H9 (cell line): ENCODE measurements at regions not wholly inside any gene's neighbourhood (a gene's known extent, or its start where the extent isn't known, plus 50 kb on each side); places are given as distances from the start of the nearest gene placed in this dataset.

Experiments
- DNase-seq: peaks from one replicate; pipeline ENCODE4 v3.0.0-alpha.2; 2017
- H2AFZ ChIP-seq: one replicate; pipeline ENCODE4 v1.6.1; 2013; ENCODE audit warnings: mild to moderate bottlenecking, low read length, control low read depth, moderate library complexity
- H2AK5ac ChIP-seq: 2 replicates; pipeline ENCODE4 v1.6.1; 2013; ENCODE audit warnings: low read length, control low read depth, mixed read lengths; ENCODE audit not compliant: insufficient read length
- H2BK120ac ChIP-seq: one replicate; pipeline ENCODE4 v1.6.1; 2013; ENCODE audit warnings: low read depth, mild to moderate bottlenecking, low read length, control low read depth, inconsistent platforms; ENCODE audit not compliant: poor library complexity, severe bottlenecking
- H2BK12ac ChIP-seq: 2 replicates; pipeline ENCODE4 v1.6.1; 2013; ENCODE audit warnings: low read length, control low read depth, mixed read lengths, low read depth; ENCODE audit not compliant: insufficient read length
- H2BK15ac ChIP-seq: 2 replicates; pipeline ENCODE4 v1.6.1; 2013; ENCODE audit warnings: low read depth, low read length, control low read depth
- H2BK20ac ChIP-seq: one replicate; pipeline ENCODE4 v1.6.1; 2013; ENCODE audit warnings: low read depth, mild to moderate bottlenecking, low read length, control low read depth, inconsistent platforms; ENCODE audit not compliant: poor library complexity, severe bottlenecking
- H2BK5ac ChIP-seq: 2 replicates; pipeline ENCODE4 v1.6.1; 2013; ENCODE audit warnings: low read length, control low read depth, mixed read lengths; ENCODE audit not compliant: insufficient read length
- H3K14ac ChIP-seq: 2 replicates; pipeline ENCODE4 v1.6.1; 2013; ENCODE audit warnings: low read length, control low read depth; ENCODE audit not compliant: insufficient read depth
- H3K18ac ChIP-seq: 2 replicates; pipeline ENCODE4 v1.6.1; 2013; ENCODE audit warnings: low read depth, mild to moderate bottlenecking, mixed read lengths, low read length, control low read depth; ENCODE audit not compliant: insufficient read length
- H3K23ac ChIP-seq: 2 replicates; pipeline ENCODE4 v1.6.1; 2013; ENCODE audit warnings: low read length, control low read depth, mixed read lengths, low read depth; ENCODE audit not compliant: insufficient read length
- H3K23me2 ChIP-seq: 2 replicates; pipeline ENCODE4 v1.6.1; 2013; ENCODE audit warnings: low read depth, mild to moderate bottlenecking, mixed read lengths, low read length, control low read depth; ENCODE audit not compliant: insufficient read length, poor library complexity, severe bottlenecking
- H3K27ac ChIP-seq: 2 replicates; pipeline ENCODE4 v1.5.1; 2013; ENCODE audit warnings: low read length, control low read depth, mixed read lengths, low read depth; ENCODE audit not compliant: insufficient read length
- H3K27me3 ChIP-seq: 2 replicates; pipeline ENCODE4 v1.6.1; 2013; ENCODE audit warnings: low read length, control low read depth, inconsistent platforms; ENCODE audit not compliant: insufficient read depth
- H3K4ac ChIP-seq: 2 replicates; pipeline ENCODE4 v1.6.1; 2013; ENCODE audit warnings: low read depth, mild to moderate bottlenecking, control low read depth, inconsistent platforms, low read length, moderate library complexity
- H3K4me1 ChIP-seq: 2 replicates; pipeline ENCODE4 v1.6.1; 2013; ENCODE audit warnings: low read length, control low read depth, inconsistent platforms; ENCODE audit not compliant: insufficient read depth
- H3K4me2 ChIP-seq: 2 replicates; pipeline ENCODE4 v1.6.1; 2013; ENCODE audit warnings: low read length, control low read depth, mixed read lengths; ENCODE audit not compliant: insufficient read length, insufficient read depth
- H3K56ac ChIP-seq: 2 replicates; pipeline ENCODE4 v1.6.1; 2013; ENCODE audit warnings: low read depth, mild to moderate bottlenecking, mixed read lengths, low read length, control low read depth; ENCODE audit not compliant: insufficient read length
- H3K79me1 ChIP-seq: 2 replicates; pipeline ENCODE4 v1.6.1; 2013; ENCODE audit warnings: low read depth, mild to moderate bottlenecking, moderate library complexity, low read length, control low read depth, inconsistent platforms; ENCODE audit not compliant: insufficient read depth, poor library complexity, severe bottlenecking
- H3K79me2 ChIP-seq: 2 replicates; pipeline ENCODE4 v1.6.1; 2013; ENCODE audit warnings: low read length, control low read depth, inconsistent platforms; ENCODE audit not compliant: insufficient read depth
- H3K9ac ChIP-seq: 2 replicates; pipeline ENCODE4 v1.6.1; 2013; ENCODE audit warnings: low read length, control low read depth, mixed read lengths; ENCODE audit not compliant: insufficient read length; ENCODE audit errors: extremely low read depth
- H3K9me3 ChIP-seq: one replicate; pipeline ENCODE4 v1.6.1; 2013; ENCODE audit warnings: low read depth, low read length, inconsistent platforms; ENCODE audit not compliant: control insufficient read depth
- H3T11ph ChIP-seq: one replicate; pipeline ENCODE4 v1.6.1; 2013; ENCODE audit warnings: mild to moderate bottlenecking, low read length, control low read depth, inconsistent platforms
- H4K20me1 ChIP-seq: one replicate; pipeline ENCODE4 v1.6.1; 2013; ENCODE audit not compliant: control insufficient read depth, insufficient read length, insufficient read depth
- H4K5ac ChIP-seq: 2 replicates; pipeline ENCODE4 v1.6.1; 2013; ENCODE audit warnings: low read depth, mild to moderate bottlenecking, mixed read lengths, low read length, control low read depth; ENCODE audit not compliant: insufficient read length
- H4K8ac ChIP-seq: replicated peaks from 2 replicates; pipeline ENCODE4 v1.6.1; 2013; ENCODE audit warnings: low read length, control low read depth, mixed read lengths, low read depth; ENCODE audit not compliant: insufficient read length
- H4K91ac ChIP-seq: 2 replicates; pipeline ENCODE4 v1.6.1; 2013; ENCODE audit warnings: low read depth, mild to moderate bottlenecking, moderate library complexity, mixed read lengths, low read length, control low read depth; ENCODE audit not compliant: insufficient read length
- H3K27ac Mint-ChIP-seq, 3 experiments: 2 replicates in 2 of 3; 3 replicates in 1 of 3; pipeline ENCODE4 v1.8.0; 2020 to 2021; ENCODE audit warnings: mixed read lengths in 3 of 3, mild to moderate bottlenecking in 1 of 3, moderate library complexity in 1 of 3
- H3K27me3 Mint-ChIP-seq: 2 replicates; pipeline ENCODE4 v1.8.0; 2021; ENCODE audit warnings: low read depth, mild to moderate bottlenecking, moderate library complexity, mixed read lengths
- H3K36me3 Mint-ChIP-seq, 3 experiments: 2 replicates in 2 of 3; 3 replicates in 1 of 3; pipeline ENCODE4 v1.8.0; 2020 to 2021; ENCODE audit warnings: low read depth in 3 of 3, mixed read lengths in 3 of 3; ENCODE audit not compliant: insufficient read depth in 1 of 3
- H3K4me1 Mint-ChIP-seq, 2 experiments: 2 replicates each; pipeline ENCODE4 v1.8.0; 2020; ENCODE audit warnings: mixed read lengths in 2 of 2
- H3K4me3 Mint-ChIP-seq, 2 experiments: 2 replicates in 1 of 2; 3 replicates in 1 of 2; pipeline ENCODE4 v1.8.0; 2020 to 2021; ENCODE audit warnings: mild to moderate bottlenecking in 2 of 2, mixed read lengths in 2 of 2, moderate library complexity in 1 of 2
- H3K9me3 Mint-ChIP-seq, 2 experiments: 2 replicates in 1 of 2; 3 replicates in 1 of 2; pipeline ENCODE4 v1.8.0; 2020; ENCODE audit warnings: mild to moderate bottlenecking in 2 of 2, mixed read lengths in 2 of 2, moderate library complexity in 1 of 2
- CTCF ChIP-seq: fragments of 200-600 bp; sonication (generic); conservative IDR thresholded peaks from 3 replicates; pipeline ENCODE4 v1.8.0; 2021; ENCODE audit warnings: antibody characterized with exemption, mild to moderate bottlenecking
- WGBS: extraction: QIAGEN DNeasy Blood & Tissue Kit; methylation state at CpG from one replicate; pipeline ENCODE4 v1.1.7; 2013; ENCODE audit warnings: missing lambda C conversion rate, low lambda C conversion rate, mixed read lengths; ENCODE audit not compliant: insufficient read length; ENCODE audit errors: extremely low coverage; 5-methylcytosine and 5-hydroxymethylcytosine counted together

GRCh38 chr2:62339837-62340236 is 143.9 kb downstream of the B3GNT2 start:
- Histone ChIP-seq H2AFZ (no peak overlapping the region), H2BK120ac (no peak overlapping the region), H3K56ac (no peak overlapping the region), H3K14ac (no peak overlapping the region), H3K18ac (no peak overlapping the region), H2BK20ac (no peak overlapping the region), H3K9ac (no peak overlapping the region), H2BK12ac (no peak overlapping the region), H3K4me2 (no peak overlapping the region), H3K27ac (no peak overlapping the region), H2BK15ac (no peak overlapping the region), H4K91ac (no peak overlapping the region), H3K79me2 (no peaks in the 10 kb centered on the region), H3K27me3 (no peaks in the 10 kb centered on the region), H3T11ph (no peak overlapping the region), H4K5ac (no peak overlapping the region), H3K23ac (no peak overlapping the region), H3K4ac (no peak overlapping the region), H3K4me1 (no peaks in the 10 kb centered on the region; the same call in 1 of the 2 replicates), H4K20me1 (no peaks in the 10 kb centered on the region), H2BK5ac (no peak overlapping the region), H3K23me2 (no peaks in the 10 kb centered on the region), H3K79me1 (no peaks in the 10 kb centered on the region), H2AK5ac (no peak overlapping the region), H3K9me3 (no peaks in the 10 kb centered on the region), H4K8ac (no peak overlapping the region)
- Mint-ChIP-seq H3K36me3 (no peaks in the 10 kb centered on the region), H3K27ac (no peak overlapping the region), H3K27me3 (no peaks in the 10 kb centered on the region), H3K9me3 (no peaks in the 10 kb centered on the region), H3K4me3 (no peak overlapping the region), H3K4me1 (peaks cover 26 to 47% of the 10 kb centered on the region in 2 experiments)
- WGBS, result no CpG with 5 or more reads among the region's 2 CpGs
- TF ChIP-seq CTCF, result no peak
- no peak for DNase-seq
